ENCODE measurements at regions not wholly inside any gene's neighbourhood (a gene's known extent, or its start where the extent isn't known, plus 50 kb on each side); places are given as distances from the start of the nearest gene placed in this dataset.

GRCh38 chr2:238975408-238975807, 127.5 kb downstream of the TWIST2 start:
- Mint-ChIP-seq H3K27me3 (ENCODE audit: low read depth, poor library complexity) (peaks cover 7% of the 10 kb centered on the region), H3K9me3 (peaks cover 51% of the 10 kb centered on the region), H3K4me3 (no peak overlapping the region), H3K27ac (no peak overlapping the region), H3K36me3 (ENCODE audit: low read depth) (peaks cover 11% of the 10 kb centered on the region), H3K4me1 (peaks cover 17% of the 10 kb centered on the region)
- no peak for DNase-seq
- TF ChIP-seq, protein P1, sequence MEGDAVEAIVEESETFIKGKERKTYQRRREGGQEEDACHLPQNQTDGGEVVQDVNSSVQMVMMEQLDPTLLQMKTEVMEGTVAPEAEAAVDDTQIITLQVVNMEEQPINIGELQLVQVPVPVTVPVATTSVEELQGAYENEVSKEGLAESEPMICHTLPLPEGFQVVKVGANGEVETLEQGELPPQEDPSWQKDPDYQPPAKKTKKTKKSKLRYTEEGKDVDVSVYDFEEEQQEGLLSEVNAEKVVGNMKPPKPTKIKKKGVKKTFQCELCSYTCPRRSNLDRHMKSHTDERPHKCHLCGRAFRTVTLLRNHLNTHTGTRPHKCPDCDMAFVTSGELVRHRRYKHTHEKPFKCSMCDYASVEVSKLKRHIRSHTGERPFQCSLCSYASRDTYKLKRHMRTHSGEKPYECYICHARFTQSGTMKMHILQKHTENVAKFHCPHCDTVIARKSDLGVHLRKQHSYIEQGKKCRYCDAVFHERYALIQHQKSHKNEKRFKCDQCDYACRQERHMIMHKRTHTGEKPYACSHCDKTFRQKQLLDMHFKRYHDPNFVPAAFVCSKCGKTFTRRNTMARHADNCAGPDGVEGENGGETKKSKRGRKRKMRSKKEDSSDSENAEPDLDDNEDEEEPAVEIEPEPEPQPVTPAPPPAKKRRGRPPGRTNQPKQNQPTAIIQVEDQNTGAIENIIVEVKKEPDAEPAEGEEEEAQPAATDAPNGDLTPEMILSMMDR (IDR thresholded peaks at IDR 0.05), result no peak

- H3K27ac Mint-ChIP-seq, result no peak overlapping the region
- no peak overlapping the region for H3K4me3 Mint-ChIP-seq
- peaks cover 11% of the 10 kb centered on the region for H3K36me3 Mint-ChIP-seq (ENCODE audit: low read depth)
- DNase-seq, result no peak
- TF ChIP-seq, protein P1 (IDR thresholded peaks at IDR 0.05), result no peak
- peaks cover 56% of the 10 kb centered on the region for H3K9me3 Mint-ChIP-seq
- H3K27me3 Mint-ChIP-seq (ENCODE audit: low read depth, poor library complexity), result peaks cover 3% of the 10 kb centered on the region
- H3K4me1 Mint-ChIP-seq, result peaks cover 4% of the 10 kb centered on the region
Measured at GRCh38 chr2:238978497-238978896, 130.6 kb downstream of the TWIST2 start.

- Mint-ChIP-seq H3K27me3 (ENCODE audit: low read depth, poor library complexity) (peaks cover 3% of the 10 kb centered on the region), H3K36me3 (ENCODE audit: low read depth) (peaks cover 11% of the 10 kb centered on the region), H3K4me3 (no peak overlapping the region), H3K9me3 (peaks cover 50% of the 10 kb centered on the region), H3K27ac (no peak overlapping the region), H3K4me1 (peaks cover 4% of the 10 kb centered on the region)
- DNase-seq, result no peak
- TF ChIP-seq, protein P1 (IDR thresholded peaks at IDR 0.05), result no peak
Measured at GRCh38 chr2:238979636-238980035, 131.8 kb downstream of the TWIST2 start.

- Mint-ChIP-seq H3K27me3 (ENCODE audit: low read depth, poor library complexity) (no peaks in the 10 kb centered on the region), H3K27ac (no peak overlapping the region), H3K36me3 (ENCODE audit: low read depth) (no peaks in the 10 kb centered on the region), H3K4me1 (peaks cover 35% of the 10 kb centered on the region), H3K9me3 (peaks cover 7% of the 10 kb centered on the region), H3K4me3 (no peak overlapping the region)
- no peak for DNase-seq
- TF ChIP-seq, protein P1 (IDR thresholded peaks at IDR 0.05), result no peak
Measured at GRCh38 chr2:238985041-238985729, 137.3 kb downstream of the TWIST2 start.

DNA sequence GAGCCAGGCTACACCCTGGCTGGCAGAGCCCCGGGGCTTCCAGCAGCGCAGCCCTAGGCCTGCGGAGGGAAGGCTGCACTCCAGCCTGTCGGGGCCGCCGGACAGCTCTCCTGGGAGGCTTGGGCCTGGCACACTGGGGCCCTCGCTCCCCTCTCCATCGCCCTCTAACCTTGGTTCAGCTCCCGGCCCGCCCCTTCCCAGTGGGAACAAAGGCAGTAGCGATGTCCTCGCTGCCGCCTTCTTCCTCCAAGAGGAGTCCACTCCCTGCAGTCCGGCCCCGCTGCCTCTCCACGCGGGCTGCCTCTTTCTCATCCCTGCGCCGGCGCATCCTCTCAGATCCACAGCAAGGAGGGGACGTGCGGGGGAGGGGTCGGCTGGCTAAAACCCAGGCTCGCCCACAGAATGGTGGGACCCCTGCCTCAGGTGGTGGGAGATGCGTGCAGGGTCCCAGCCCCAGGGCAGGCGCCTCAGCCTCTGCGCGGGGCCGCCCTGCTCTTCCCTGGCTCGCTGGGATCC, 138.1 kb downstream of the TWIST2 start:
- no peak overlapping the region for H3K4me3 Mint-ChIP-seq
- H3K9me3 Mint-ChIP-seq, result peaks cover 2% of the 10 kb centered on the region
- TF ChIP-seq, protein P1 (IDR thresholded peaks at IDR 0.05), result no peak
- peaks cover 35% of the 10 kb centered on the region for H3K4me1 Mint-ChIP-seq
- peaks cover 3% of the 10 kb centered on the region for H3K27me3 Mint-ChIP-seq (ENCODE audit: low read depth, poor library complexity)
- no peak overlapping the region for H3K27ac Mint-ChIP-seq
- DNase-seq, result no peak
- no peaks in the 10 kb centered on the region for H3K36me3 Mint-ChIP-seq (ENCODE audit: low read depth)
